ENCODE measurements at regions not wholly inside any gene's neighbourhood (a gene's known extent, or its start where the extent isn't known, plus 50 kb on each side); places are given as distances from the start of the nearest gene placed in this dataset.

GRCh38 chr10:56728349-56728748 is 367.3 kb upstream of the ZWINT start:
- TF ChIP-seq POLR2AphosphoS5 (IDR thresholded peaks at IDR 0.05; ENCODE audit: low read depth, low read length) (no peak), TAF1 (IDR thresholded peaks at IDR 0.05; ENCODE audit: borderline replicate concordance, insufficient read depth, low read length) (no peak), SIN3A (IDR thresholded peaks at IDR 0.05; ENCODE audit: borderline replicate concordance, insufficient read depth, low read length) (no peak), REST (IDR thresholded peaks at IDR 0.05; ENCODE audit: insufficient read depth in 1 of 2, low read depth in 2 of 2, low read length in 2 of 2) (no peak), FOXP2 (optimal IDR thresholded peaks at IDR 0.05; ENCODE audit: borderline replicate concordance, extremely low read depth, extremely low read length, insufficient read depth) (no peak)

GRCh38 chr10:56722912-56723311 is 361.9 kb upstream of the ZWINT start:
- TF ChIP-seq SIN3A (IDR thresholded peaks at IDR 0.05; ENCODE audit: borderline replicate concordance, insufficient read depth, low read length): no peak
- no peak for TF ChIP-seq TAF1 (IDR thresholded peaks at IDR 0.05; ENCODE audit: borderline replicate concordance, insufficient read depth, low read length)
- no peak for TF ChIP-seq POLR2AphosphoS5 (IDR thresholded peaks at IDR 0.05; ENCODE audit: low read depth, low read length)
- TF ChIP-seq REST (IDR thresholded peaks at IDR 0.05; ENCODE audit: insufficient read depth in 1 of 2, low read depth in 2 of 2, low read length in 2 of 2): no peak
- TF ChIP-seq FOXP2 (optimal IDR thresholded peaks at IDR 0.05; ENCODE audit: borderline replicate concordance, extremely low read depth, extremely low read length, insufficient read depth): no peak

GRCh38 chr10:56715262-56715661 is 354.2 kb upstream of the ZWINT start:
- no peak for TF ChIP-seq FOXP2 (optimal IDR thresholded peaks at IDR 0.05; ENCODE audit: borderline replicate concordance, extremely low read depth, extremely low read length, insufficient read depth)
- TF ChIP-seq POLR2AphosphoS5 (IDR thresholded peaks at IDR 0.05; ENCODE audit: low read depth, low read length): no peak
- TF ChIP-seq SIN3A (IDR thresholded peaks at IDR 0.05; ENCODE audit: borderline replicate concordance, insufficient read depth, low read length): no peak
- TF ChIP-seq REST (IDR thresholded peaks at IDR 0.05; ENCODE audit: insufficient read depth in 1 of 2, low read depth in 2 of 2, low read length in 2 of 2): no peak
- no peak for TF ChIP-seq TAF1 (IDR thresholded peaks at IDR 0.05; ENCODE audit: borderline replicate concordance, insufficient read depth, low read length)

- no peak for TF ChIP-seq SIN3A (IDR thresholded peaks at IDR 0.05; ENCODE audit: borderline replicate concordance, insufficient read depth, low read length)
- TF ChIP-seq FOXP2 (optimal IDR thresholded peaks at IDR 0.05; ENCODE audit: borderline replicate concordance, extremely low read depth, extremely low read length, insufficient read depth): no peak
- TF ChIP-seq TAF1 (IDR thresholded peaks at IDR 0.05; ENCODE audit: borderline replicate concordance, insufficient read depth, low read length): no peak
- TF ChIP-seq REST (IDR thresholded peaks at IDR 0.05; ENCODE audit: insufficient read depth in 1 of 2, low read depth in 2 of 2, low read length in 2 of 2): no peak
- TF ChIP-seq POLR2AphosphoS5 (IDR thresholded peaks at IDR 0.05; ENCODE audit: low read depth, low read length): no peak
These were observed 337.4 kb upstream of the ZWINT start for GRCh38 chr10:56698506-56698905.

GRCh38 chr10:56679578-56679977 is 318.5 kb upstream of the ZWINT start:
- no peak for TF ChIP-seq FOXP2 (optimal IDR thresholded peaks at IDR 0.05; ENCODE audit: borderline replicate concordance, extremely low read depth, extremely low read length, insufficient read depth)
- no peak for TF ChIP-seq SIN3A (IDR thresholded peaks at IDR 0.05; ENCODE audit: borderline replicate concordance, insufficient read depth, low read length)
- no peak for TF ChIP-seq POLR2AphosphoS5 (IDR thresholded peaks at IDR 0.05; ENCODE audit: low read depth, low read length)
- no peak for TF ChIP-seq TAF1 (IDR thresholded peaks at IDR 0.05; ENCODE audit: borderline replicate concordance, insufficient read depth, low read length)
- no peak for TF ChIP-seq REST (IDR thresholded peaks at IDR 0.05; ENCODE audit: insufficient read depth in 1 of 2, low read depth in 2 of 2, low read length in 2 of 2)

Data from PFSK-1 (cell line).